Nephron (organoid): ENCODE measurements at regions not wholly inside any gene's neighbourhood (a gene's known extent, or its start where the extent isn't known, plus 50 kb on each side); places are given as distances from the start of the nearest gene placed in this dataset.

Experiments used
- H3K27ac Mint-ChIP-seq, 3 experiments: 2 replicates each; pipeline ENCODE4 v1.8.0; 2020; ENCODE audit warnings: mixed read lengths in 3 of 3, mild to moderate bottlenecking in 2 of 3, moderate library complexity in 1 of 3
- H3K27me3 Mint-ChIP-seq: 2 replicates; pipeline ENCODE4 v1.8.0; 2021; ENCODE audit warnings: low read depth, mild to moderate bottlenecking, moderate library complexity, mixed read lengths
- H3K36me3 Mint-ChIP-seq: 2 replicates; pipeline ENCODE4 v1.8.0; 2020; ENCODE audit warnings: low read depth, mixed read lengths
- H3K4me1 Mint-ChIP-seq: 2 replicates; pipeline ENCODE4 v1.8.0; 2020; ENCODE audit warnings: mixed read lengths
- H3K4me3 Mint-ChIP-seq, 3 experiments: 2 replicates each; pipeline ENCODE4 v1.8.0; 2020; ENCODE audit warnings: mild to moderate bottlenecking in 3 of 3, mixed read lengths in 3 of 3, moderate library complexity in 2 of 3
- H3K9me3 Mint-ChIP-seq: 2 replicates; pipeline ENCODE4 v1.8.0; 2020; ENCODE audit warnings: mixed read lengths
- CTCF ChIP-seq, 3 experiments: fragments of 200-600 bp; sonication (generic); IDR thresholded peaks; one replicate each; pipeline ENCODE4 v1.5.0; 2021; ENCODE audit warnings: antibody characterized with exemption in 3 of 3; ENCODE audit not compliant: unreplicated experiment in 3 of 3

- no peak overlapping the region for H3K27ac Mint-ChIP-seq
- H3K4me3 Mint-ChIP-seq: no peak overlapping the region
These were observed 80.3 kb downstream of the NXPE2 start for GRCh38 chr11:114758627-114759026.

GRCh38 chr11:114762408-114762807, 84.1 kb downstream of the NXPE2 start:
- Mint-ChIP-seq H3K36me3 (no peaks in the 10 kb centered on the region), H3K4me3 (no peak overlapping the region), H3K4me1 (no peaks in the 10 kb centered on the region), H3K27me3 (peaks cover 5% of the 10 kb centered on the region), H3K9me3 (no peaks in the 10 kb centered on the region), H3K27ac (no peak overlapping the region)
- peak; percentile 86 to 91 (median 91) for TF ChIP-seq CTCF (IDR thresholded peaks at IDR 0.05; ENCODE audit: unreplicated experiment in 3 of 3)

More at GRCh38 chr11:114758627-114759026, 80.3 kb downstream of the NXPE2 start:
- TF ChIP-seq CTCF (IDR thresholded peaks at IDR 0.05; ENCODE audit: unreplicated experiment in 3 of 3): no peak
- no peaks in the 10 kb centered on the region for H3K4me1 Mint-ChIP-seq
- peaks cover 5% of the 10 kb centered on the region for H3K27me3 Mint-ChIP-seq
- no peaks in the 10 kb centered on the region for H3K9me3 Mint-ChIP-seq
- H3K36me3 Mint-ChIP-seq: no peaks in the 10 kb centered on the region

- no peak for TF ChIP-seq CTCF (IDR thresholded peaks at IDR 0.05; ENCODE audit: unreplicated experiment in 3 of 3)
- Mint-ChIP-seq H3K4me3 (no peak overlapping the region), H3K4me1 (no peaks in the 10 kb centered on the region)
These were observed 86.2 kb downstream of the NXPE2 start for GRCh38 chr11:114764563-114764962.

GRCh38 chr11:114771172-114771571, 92.8 kb downstream of the NXPE2 start:
- Mint-ChIP-seq H3K27me3 (peaks cover 30% of the 10 kb centered on the region), H3K36me3 (no peaks in the 10 kb centered on the region), H3K4me3 (no peak overlapping the region), H3K27ac (no peak overlapping the region), H3K4me1 (peaks cover 5% of the 10 kb centered on the region), H3K9me3 (peaks cover 3% of the 10 kb centered on the region)
- no peak for TF ChIP-seq CTCF (IDR thresholded peaks at IDR 0.05; ENCODE audit: unreplicated experiment in 3 of 3)

More at GRCh38 chr11:114764563-114764962, 86.2 kb downstream of the NXPE2 start:
- peaks cover 3% of the 10 kb centered on the region for H3K9me3 Mint-ChIP-seq
- H3K27ac Mint-ChIP-seq: no peak overlapping the region
- H3K27me3 Mint-ChIP-seq: peaks cover 5% of the 10 kb centered on the region
- H3K36me3 Mint-ChIP-seq: no peaks in the 10 kb centered on the region

GRCh38 chr11:114773541-114774338, 95.4 kb downstream of the NXPE2 start:
- Mint-ChIP-seq H3K4me3 (no peak overlapping the region), H3K4me1 (peaks cover 5% of the 10 kb centered on the region), H3K27me3 (peaks cover 35% of the 10 kb centered on the region), H3K27ac (no peak overlapping the region), H3K9me3 (no peaks in the 10 kb centered on the region), H3K36me3 (no peaks in the 10 kb centered on the region)
- no peak for TF ChIP-seq CTCF (IDR thresholded peaks at IDR 0.05; ENCODE audit: unreplicated experiment in 3 of 3)
